ENCODE measurements at regions not wholly inside any gene's neighbourhood (a gene's known extent, or its start where the extent isn't known, plus 50 kb on each side); places are given as distances from the start of the nearest gene placed in this dataset.

DNA sequence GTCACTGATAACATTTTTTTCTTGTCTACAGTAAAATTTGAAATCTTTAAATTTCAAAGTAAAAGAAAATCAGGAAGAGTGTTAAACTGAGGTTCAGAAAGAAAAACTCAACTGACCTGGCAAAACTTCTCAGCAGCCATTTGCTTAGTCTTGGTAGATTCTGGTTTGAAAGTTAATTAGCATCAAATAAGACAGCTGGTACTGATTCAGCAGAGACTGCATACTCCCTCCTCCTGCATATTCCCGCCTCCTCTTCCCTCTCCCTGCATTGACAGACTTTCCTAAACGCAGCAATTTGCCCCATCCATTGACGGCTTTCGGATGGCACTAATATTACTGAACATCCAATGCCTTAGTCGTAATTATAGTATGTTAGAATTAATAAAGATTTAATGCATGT lies 520.8 kb downstream of the FLRT2 start:
- intact Hi-C loops (cut with micrococcal nuclease; ENCODE audit: unreplicated experiment): no loop called here
- Histone ChIP-seq H3K4me3 (ENCODE audit: low read depth in 2 of 2, low read length in 2 of 2) (no peak overlapping the region), H3K27ac (ENCODE audit: low read length) (no peak overlapping the region), H3K27me3 (ENCODE audit: control insufficient read depth, insufficient read depth, low read length) (no peaks in the 10 kb centered on the region), H3K36me3 (ENCODE audit: control insufficient read depth, insufficient read depth, low read length) (no peaks in the 10 kb centered on the region), H3K9me3 (ENCODE audit: control insufficient read depth, insufficient read depth, low read depth, low read length) (no peaks in the 10 kb centered on the region), H3K4me1 (ENCODE audit: control insufficient read depth, insufficient read depth, low read length) (no peaks in the 10 kb centered on the region)
- no peak for DNase-seq (ENCODE audit: low read depth, low spot score)
- in situ Hi-C loops (cut with HindIII; ENCODE audit: low pct_unique_long_range_greater_than_20kb, low sequenced_read_pairs): no loop called here
- ChIA-PET CTCF (no interaction called here), POLR2A (no interaction called here)
- no TSS peak for BruUV-seq (replicated peaks)
- no peak for ATAC-seq
- TF ChIP-seq TCF7L2 (IDR thresholded peaks at IDR 0.05; ENCODE audit: low read depth, low read length) (no peak), SIN3A (IDR thresholded peaks at IDR 0.05; ENCODE audit: borderline replicate concordance, insufficient read depth, low read depth, low read length) (no peak)
- TF ChIP-seq, protein P1, sequence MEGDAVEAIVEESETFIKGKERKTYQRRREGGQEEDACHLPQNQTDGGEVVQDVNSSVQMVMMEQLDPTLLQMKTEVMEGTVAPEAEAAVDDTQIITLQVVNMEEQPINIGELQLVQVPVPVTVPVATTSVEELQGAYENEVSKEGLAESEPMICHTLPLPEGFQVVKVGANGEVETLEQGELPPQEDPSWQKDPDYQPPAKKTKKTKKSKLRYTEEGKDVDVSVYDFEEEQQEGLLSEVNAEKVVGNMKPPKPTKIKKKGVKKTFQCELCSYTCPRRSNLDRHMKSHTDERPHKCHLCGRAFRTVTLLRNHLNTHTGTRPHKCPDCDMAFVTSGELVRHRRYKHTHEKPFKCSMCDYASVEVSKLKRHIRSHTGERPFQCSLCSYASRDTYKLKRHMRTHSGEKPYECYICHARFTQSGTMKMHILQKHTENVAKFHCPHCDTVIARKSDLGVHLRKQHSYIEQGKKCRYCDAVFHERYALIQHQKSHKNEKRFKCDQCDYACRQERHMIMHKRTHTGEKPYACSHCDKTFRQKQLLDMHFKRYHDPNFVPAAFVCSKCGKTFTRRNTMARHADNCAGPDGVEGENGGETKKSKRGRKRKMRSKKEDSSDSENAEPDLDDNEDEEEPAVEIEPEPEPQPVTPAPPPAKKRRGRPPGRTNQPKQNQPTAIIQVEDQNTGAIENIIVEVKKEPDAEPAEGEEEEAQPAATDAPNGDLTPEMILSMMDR (IDR thresholded peaks at IDR 0.05): no peak

DNA sequence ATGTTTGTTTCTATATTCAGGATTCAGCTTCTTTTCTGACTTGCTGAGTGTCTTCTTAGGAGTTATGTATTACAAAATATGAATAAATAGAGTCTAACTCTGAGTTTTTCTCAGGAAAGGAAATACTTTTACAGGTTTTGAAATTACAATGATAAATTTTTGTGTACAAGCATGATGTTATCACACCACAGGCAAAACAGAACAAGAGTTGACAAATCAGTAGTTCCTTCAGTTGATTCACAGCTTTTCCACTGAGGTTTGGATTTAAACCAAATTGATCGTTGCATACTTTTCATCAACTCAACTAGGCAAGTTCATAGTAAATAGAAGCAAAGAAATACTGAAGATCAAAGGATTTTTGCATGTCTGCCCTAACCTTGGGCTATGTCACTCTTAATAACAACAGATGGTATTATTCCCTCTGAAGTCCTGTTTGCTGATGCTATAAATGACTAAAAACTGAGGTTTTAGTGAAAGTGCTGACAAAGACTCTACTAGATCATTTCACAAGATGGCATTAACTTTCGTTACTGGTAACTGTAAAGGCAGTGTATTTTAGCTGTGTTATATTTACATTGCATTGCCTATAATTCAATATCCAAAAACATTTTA lies 520.2 kb downstream of the FLRT2 start:
- no peaks in the 10 kb centered on the region for H3K36me3 ChIP-seq (ENCODE audit: control insufficient read depth, insufficient read depth, low read length)
- TF ChIP-seq POLR2AphosphoS5 (IDR thresholded peaks at IDR 0.05; ENCODE audit: low read depth, low read length): no peak
- TF ChIP-seq SIN3A (IDR thresholded peaks at IDR 0.05; ENCODE audit: borderline replicate concordance, insufficient read depth, low read depth, low read length): no peak
- TF ChIP-seq, protein P2, sequence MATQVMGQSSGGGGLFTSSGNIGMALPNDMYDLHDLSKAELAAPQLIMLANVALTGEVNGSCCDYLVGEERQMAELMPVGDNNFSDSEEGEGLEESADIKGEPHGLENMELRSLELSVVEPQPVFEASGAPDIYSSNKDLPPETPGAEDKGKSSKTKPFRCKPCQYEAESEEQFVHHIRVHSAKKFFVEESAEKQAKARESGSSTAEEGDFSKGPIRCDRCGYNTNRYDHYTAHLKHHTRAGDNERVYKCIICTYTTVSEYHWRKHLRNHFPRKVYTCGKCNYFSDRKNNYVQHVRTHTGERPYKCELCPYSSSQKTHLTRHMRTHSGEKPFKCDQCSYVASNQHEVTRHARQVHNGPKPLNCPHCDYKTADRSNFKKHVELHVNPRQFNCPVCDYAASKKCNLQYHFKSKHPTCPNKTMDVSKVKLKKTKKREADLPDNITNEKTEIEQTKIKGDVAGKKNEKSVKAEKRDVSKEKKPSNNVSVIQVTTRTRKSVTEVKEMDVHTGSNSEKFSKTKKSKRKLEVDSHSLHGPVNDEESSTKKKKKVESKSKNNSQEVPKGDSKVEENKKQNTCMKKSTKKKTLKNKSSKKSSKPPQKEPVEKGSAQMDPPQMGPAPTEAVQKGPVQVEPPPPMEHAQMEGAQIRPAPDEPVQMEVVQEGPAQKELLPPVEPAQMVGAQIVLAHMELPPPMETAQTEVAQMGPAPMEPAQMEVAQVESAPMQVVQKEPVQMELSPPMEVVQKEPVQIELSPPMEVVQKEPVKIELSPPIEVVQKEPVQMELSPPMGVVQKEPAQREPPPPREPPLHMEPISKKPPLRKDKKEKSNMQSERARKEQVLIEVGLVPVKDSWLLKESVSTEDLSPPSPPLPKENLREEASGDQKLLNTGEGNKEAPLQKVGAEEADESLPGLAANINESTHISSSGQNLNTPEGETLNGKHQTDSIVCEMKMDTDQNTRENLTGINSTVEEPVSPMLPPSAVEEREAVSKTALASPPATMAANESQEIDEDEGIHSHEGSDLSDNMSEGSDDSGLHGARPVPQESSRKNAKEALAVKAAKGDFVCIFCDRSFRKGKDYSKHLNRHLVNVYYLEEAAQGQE (IDR thresholded peaks at IDR 0.05; ENCODE audit: insufficient read depth in 1 of 2, low read depth in 2 of 2, low read length in 1 of 2): no peak
- TF ChIP-seq, protein P1 (IDR thresholded peaks at IDR 0.05): no peak
- TF ChIP-seq TCF7L2 (IDR thresholded peaks at IDR 0.05; ENCODE audit: low read depth, low read length): no peak
- in situ Hi-C loops (cut with HindIII; ENCODE audit: low pct_unique_long_range_greater_than_20kb, low sequenced_read_pairs): no loop called here
- ChIA-PET POLR2A (no interaction called here), CTCF (no interaction called here)
- no peaks in the 10 kb centered on the region for H3K4me1 ChIP-seq (ENCODE audit: control insufficient read depth, insufficient read depth, low read length)
- intact Hi-C loops (cut with micrococcal nuclease; ENCODE audit: unreplicated experiment): no loop called here
- H3K27ac ChIP-seq (ENCODE audit: low read length): no peak overlapping the region
- DNase-seq (ENCODE audit: low read depth, low spot score) (no peak), ATAC-seq (no peak)
- no peak overlapping the region for H3K4me3 ChIP-seq (ENCODE audit: low read depth in 2 of 2, low read length in 2 of 2)
- no peaks in the 10 kb centered on the region for H3K27me3 ChIP-seq (ENCODE audit: control insufficient read depth, insufficient read depth, low read length)
- no TSS peak for BruUV-seq (replicated peaks)
- no peaks in the 10 kb centered on the region for H3K9me3 ChIP-seq (ENCODE audit: control insufficient read depth, insufficient read depth, low read depth, low read length)

Data from Panc1 (cell line).